ENCODE measurements at regions not wholly inside any gene's neighbourhood (a gene's known extent, or its start where the extent isn't known, plus 50 kb on each side); places are given as distances from the start of the nearest gene placed in this dataset.

GRCh38 chr4:175282407-175282806 lies 364.2 kb downstream of the ADAM29 start:
- TF ChIP-seq CTCF (IDR thresholded peaks at IDR 0.05; ENCODE audit: low read depth, low read length), result no peak
- no peak overlapping the region for H3K4me3 ChIP-seq
- DNase-seq (ENCODE audit: low read depth in 1 of 2, low spot score in 1 of 2), result no peak
- H3K36me3 ChIP-seq, result no peaks in the 10 kb centered on the region
- H3K4me1 ChIP-seq (ENCODE audit: low read depth), result no peaks in the 10 kb centered on the region
- no peaks in the 10 kb centered on the region for H3K27me3 ChIP-seq
- no peak overlapping the region for H3K27ac ChIP-seq
- H3K9me3 ChIP-seq (ENCODE audit: low read depth), result no peaks in the 10 kb centered on the region

DNA sequence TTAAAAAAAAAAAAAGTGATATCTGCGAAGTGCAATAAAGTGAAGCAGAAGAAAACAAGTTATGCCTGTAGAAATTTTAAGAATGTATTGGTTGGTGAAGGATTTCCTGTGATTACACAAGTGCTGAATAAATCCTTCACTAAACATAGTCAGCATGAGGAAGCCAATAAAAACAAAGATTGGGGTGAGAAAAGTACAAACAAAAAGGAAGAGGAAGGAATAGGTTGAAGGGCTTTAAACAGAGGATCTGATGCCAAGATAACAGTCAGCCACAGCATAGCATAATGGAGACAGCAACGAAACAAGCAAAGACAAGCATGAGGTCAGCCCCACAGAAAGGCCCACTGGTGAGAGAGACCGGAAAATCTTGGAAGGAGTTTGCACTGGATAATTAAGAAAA lies 372.2 kb downstream of the ADAM29 start:
- Histone ChIP-seq H3K4me3 (no peak overlapping the region), H3K27ac (no peak overlapping the region), H3K4me1 (ENCODE audit: low read depth) (no peaks in the 10 kb centered on the region), H3K27me3 (no peaks in the 10 kb centered on the region), H3K36me3 (no peaks in the 10 kb centered on the region), H3K9me3 (ENCODE audit: low read depth) (no peaks in the 10 kb centered on the region)
- TF ChIP-seq CTCF (IDR thresholded peaks at IDR 0.05; ENCODE audit: low read depth, low read length), result no peak
- DNase-seq (ENCODE audit: low read depth in 1 of 2, low spot score in 1 of 2), result no peak

GRCh38 chr4:175297965-175298565 lies 379.9 kb downstream of the ADAM29 start:
- no peak for TF ChIP-seq CTCF (IDR thresholded peaks at IDR 0.05; ENCODE audit: low read depth, low read length)
- H3K36me3 ChIP-seq, result no peaks in the 10 kb centered on the region
- no peak for DNase-seq (ENCODE audit: low read depth in 1 of 2, low spot score in 1 of 2)
- no peak overlapping the region for H3K27ac ChIP-seq
- H3K4me1 ChIP-seq (ENCODE audit: low read depth), result no peaks in the 10 kb centered on the region
- H3K27me3 ChIP-seq, result no peaks in the 10 kb centered on the region
- H3K9me3 ChIP-seq (ENCODE audit: low read depth), result no peaks in the 10 kb centered on the region
- H3K4me3 ChIP-seq, result no peak overlapping the region

DNA sequence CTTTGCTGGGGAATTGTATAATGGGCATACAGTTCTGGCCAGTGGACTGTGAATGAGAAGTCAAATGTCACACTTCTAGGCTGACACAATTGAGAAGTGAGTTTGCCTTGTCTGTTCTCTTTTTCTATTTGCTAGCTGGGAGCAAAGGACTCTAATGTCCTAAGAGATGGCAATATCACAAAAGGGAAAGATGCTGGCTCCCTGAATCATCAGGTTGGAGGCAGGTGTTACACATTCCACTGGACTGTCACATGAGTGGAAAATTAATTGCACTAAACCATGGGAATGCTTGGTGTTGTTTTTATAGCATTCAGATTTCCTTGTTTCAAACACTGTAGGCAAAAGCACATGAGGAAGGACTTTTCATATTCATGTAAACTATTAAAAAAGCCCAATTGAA lies 388.3 kb downstream of the ADAM29 start:
- no peaks in the 10 kb centered on the region for H3K27me3 ChIP-seq
- H3K4me1 ChIP-seq (ENCODE audit: low read depth), result no peaks in the 10 kb centered on the region
- H3K27ac ChIP-seq, result no peak overlapping the region
- H3K4me3 ChIP-seq, result no peak overlapping the region
- TF ChIP-seq CTCF (IDR thresholded peaks at IDR 0.05; ENCODE audit: low read depth, low read length), result no peak
- no peaks in the 10 kb centered on the region for H3K9me3 ChIP-seq (ENCODE audit: low read depth)
- no peaks in the 10 kb centered on the region for H3K36me3 ChIP-seq
- DNase-seq (ENCODE audit: low read depth in 1 of 2, low spot score in 1 of 2), result no peak

DNA sequence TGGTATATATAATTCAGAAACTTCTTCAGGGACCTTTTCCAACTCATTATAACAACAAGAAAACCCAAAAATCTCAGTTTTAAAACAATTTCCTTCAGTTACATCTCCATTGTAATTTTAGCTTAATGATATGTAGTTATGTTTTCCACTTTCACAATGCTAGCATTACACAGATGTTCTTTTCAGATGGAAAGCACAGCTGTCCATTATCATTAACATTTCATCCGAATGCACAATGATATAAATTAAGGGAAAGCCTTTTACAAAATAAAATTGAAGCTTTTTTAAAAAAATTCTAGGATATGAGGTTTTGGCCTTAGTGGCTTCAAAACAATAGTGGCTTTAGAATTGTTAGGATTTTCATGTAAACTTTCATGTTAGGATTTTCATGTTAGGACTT lies 389.2 kb downstream of the ADAM29 start:
- TF ChIP-seq CTCF (IDR thresholded peaks at IDR 0.05; ENCODE audit: low read depth, low read length), result no peak
- Histone ChIP-seq H3K36me3 (no peaks in the 10 kb centered on the region), H3K4me1 (ENCODE audit: low read depth) (no peaks in the 10 kb centered on the region), H3K9me3 (ENCODE audit: low read depth) (no peaks in the 10 kb centered on the region), H3K4me3 (no peak overlapping the region), H3K27me3 (no peaks in the 10 kb centered on the region), H3K27ac (no peak overlapping the region)
- no peak for DNase-seq (ENCODE audit: low read depth in 1 of 2, low spot score in 1 of 2)

- Histone ChIP-seq H3K36me3 (no peaks in the 10 kb centered on the region), H3K4me1 (ENCODE audit: low read depth) (no peaks in the 10 kb centered on the region), H3K4me3 (no peak overlapping the region)
These were observed 390.1 kb downstream of the ADAM29 start for GRCh38 chr4:175308236-175308635.

More at GRCh38 chr4:175308236-175308635, 390.1 kb downstream of the ADAM29 start:
- H3K27ac ChIP-seq, result no peak overlapping the region
- no peaks in the 10 kb centered on the region for H3K27me3 ChIP-seq
- TF ChIP-seq CTCF (IDR thresholded peaks at IDR 0.05; ENCODE audit: low read depth, low read length), result no peak
- no peaks in the 10 kb centered on the region for H3K9me3 ChIP-seq (ENCODE audit: low read depth)
- DNase-seq (ENCODE audit: low read depth in 1 of 2, low spot score in 1 of 2), result no peak
